ENCODE measurements at regions not wholly inside any gene's neighbourhood (a gene's known extent, or its start where the extent isn't known, plus 50 kb on each side); places are given as distances from the start of the nearest gene placed in this dataset.

- Mint-ChIP-seq H3K27ac (ENCODE audit: unreplicated experiment) (no peak overlapping the region), H3K27me3 (ENCODE audit: unreplicated experiment) (no peaks in the 10 kb centered on the region), H3K9me3 (ENCODE audit: unreplicated experiment) (no peaks in the 10 kb centered on the region), H3K4me1 (ENCODE audit: unreplicated experiment) (peaks cover 7% of the 10 kb centered on the region), H3K4me3 (ENCODE audit: unreplicated experiment) (no peak overlapping the region), H3K36me3 (ENCODE audit: unreplicated experiment) (no peaks in the 10 kb centered on the region)
- no peak for DNase-seq (ENCODE audit: extremely low spot score, unreplicated experiment)
- no peak for TF ChIP-seq CTCF (IDR thresholded peaks at IDR 0.05)
Observed at GRCh38 chr6:148118244-148118643, 224.4 kb upstream of the SASH1 start.

GRCh38 chr6:148128014-148128730 is 214.5 kb upstream of the SASH1 start:
- no peak for DNase-seq (ENCODE audit: extremely low spot score, unreplicated experiment)
- Mint-ChIP-seq H3K27me3 (ENCODE audit: unreplicated experiment) (no peaks in the 10 kb centered on the region), H3K9me3 (ENCODE audit: unreplicated experiment) (no peaks in the 10 kb centered on the region), H3K36me3 (ENCODE audit: unreplicated experiment) (no peaks in the 10 kb centered on the region), H3K27ac (ENCODE audit: unreplicated experiment) (no peak overlapping the region), H3K4me3 (ENCODE audit: unreplicated experiment) (no peak overlapping the region), H3K4me1 (ENCODE audit: unreplicated experiment) (peaks cover 8% of the 10 kb centered on the region)
- no peak for TF ChIP-seq CTCF (IDR thresholded peaks at IDR 0.05)

- DNase-seq (ENCODE audit: extremely low spot score, unreplicated experiment): no peak
- peaks cover 4% of the 10 kb centered on the region for H3K9me3 Mint-ChIP-seq (ENCODE audit: unreplicated experiment)
Observed at GRCh38 chr6:148134592-148134991, 208.0 kb upstream of the SASH1 start.

GRCh38 chr6:148136586-148136985 is 206.1 kb upstream of the SASH1 start:
- H3K36me3 Mint-ChIP-seq (ENCODE audit: unreplicated experiment): no peaks in the 10 kb centered on the region
- TF ChIP-seq CTCF (IDR thresholded peaks at IDR 0.05): no peak
- peaks cover 20% of the 10 kb centered on the region for H3K4me1 Mint-ChIP-seq (ENCODE audit: unreplicated experiment)
- no peak overlapping the region for H3K4me3 Mint-ChIP-seq (ENCODE audit: unreplicated experiment)
- no peaks in the 10 kb centered on the region for H3K27me3 Mint-ChIP-seq (ENCODE audit: unreplicated experiment)
- peaks cover 12% of the 10 kb centered on the region for H3K9me3 Mint-ChIP-seq (ENCODE audit: unreplicated experiment)
- H3K27ac Mint-ChIP-seq (ENCODE audit: unreplicated experiment): no peak overlapping the region
- DNase-seq (ENCODE audit: extremely low spot score, unreplicated experiment): no peak

More at GRCh38 chr6:148134592-148134991, 208.0 kb upstream of the SASH1 start:
- H3K27me3 Mint-ChIP-seq (ENCODE audit: unreplicated experiment): no peaks in the 10 kb centered on the region
- H3K4me3 Mint-ChIP-seq (ENCODE audit: unreplicated experiment): no peak overlapping the region
- TF ChIP-seq CTCF (IDR thresholded peaks at IDR 0.05): no peak
- no peaks in the 10 kb centered on the region for H3K36me3 Mint-ChIP-seq (ENCODE audit: unreplicated experiment)
- H3K27ac Mint-ChIP-seq (ENCODE audit: unreplicated experiment): no peak overlapping the region
- H3K4me1 Mint-ChIP-seq (ENCODE audit: unreplicated experiment): peaks cover 12% of the 10 kb centered on the region

GRCh38 chr6:148137652-148138051 is 205.0 kb upstream of the SASH1 start:
- peaks cover 12% of the 10 kb centered on the region for H3K9me3 Mint-ChIP-seq (ENCODE audit: unreplicated experiment)
- DNase-seq (ENCODE audit: extremely low spot score, unreplicated experiment): no peak
- no peak overlapping the region for H3K4me3 Mint-ChIP-seq (ENCODE audit: unreplicated experiment)
- H3K4me1 Mint-ChIP-seq (ENCODE audit: unreplicated experiment): peaks cover 16% of the 10 kb centered on the region
- no peak overlapping the region for H3K27ac Mint-ChIP-seq (ENCODE audit: unreplicated experiment)
- H3K27me3 Mint-ChIP-seq (ENCODE audit: unreplicated experiment): no peaks in the 10 kb centered on the region
- TF ChIP-seq CTCF (IDR thresholded peaks at IDR 0.05): no peak
- H3K36me3 Mint-ChIP-seq (ENCODE audit: unreplicated experiment): no peaks in the 10 kb centered on the region

All from osteocyte (in vitro differentiated cells).